Natural killer cell (primary cell): ENCODE measurements at regions not wholly inside any gene's neighbourhood (a gene's known extent, or its start where the extent isn't known, plus 50 kb on each side); places are given as distances from the start of the nearest gene placed in this dataset.

Experiments used
- ATAC-seq, 3 donors: fragments of 150-1000 bp in 2 of 3; fragments of 200-7000 bp in 1 of 3; cut with Tn5 transposase; 1 replicate in 1 of 3; 2 replicates in 2 of 3; pipeline ENCODE4 v1.10.0; 2021; ENCODE audit warnings: mild to moderate bottlenecking in 2 of 3, moderate library complexity in 2 of 3
- DNase-seq, 2 donors: peaks; one replicate each; pipeline versions ENCODE4 v3.0.0 to v3.0.0-alpha.2; 2013 to 2021; ENCODE audit warnings: mixed read lengths in 1 of 2
- H3K27ac ChIP-seq: one replicate; pipeline ENCODE4 v1.5.1; 2013; ENCODE audit warnings: mild to moderate bottlenecking, low read length
- H3K27me3 ChIP-seq: one replicate; pipeline ENCODE4 v1.6.1; 2013; ENCODE audit warnings: low read length; ENCODE audit not compliant: control insufficient read depth, insufficient read depth
- H3K36me3 ChIP-seq: one replicate; pipeline ENCODE4 v1.6.1; 2013; ENCODE audit warnings: low read length; ENCODE audit not compliant: control insufficient read depth, insufficient read depth
- H3K4me1 ChIP-seq: one replicate; pipeline ENCODE4 v1.6.1; 2013; ENCODE audit warnings: low read length; ENCODE audit not compliant: control insufficient read depth, insufficient read depth
- H3K4me3 ChIP-seq: one replicate; pipeline ENCODE4 v1.5.1; 2013; ENCODE audit warnings: low read length
- H3K9me3 ChIP-seq: one replicate; pipeline ENCODE4 v1.6.1; 2013; ENCODE audit warnings: low read length; ENCODE audit not compliant: control insufficient read depth, insufficient read depth
- H3K27ac Mint-ChIP-seq, 2 donors: one replicate each; pipeline ENCODE4 v1.8.0; 2022; ENCODE audit warnings: mild to moderate bottlenecking in 2 of 2, mixed read lengths in 2 of 2, moderate library complexity in 1 of 2
- H3K27me3 Mint-ChIP-seq, 2 donors: one replicate each; pipeline ENCODE4 v1.8.0; 2022; ENCODE audit warnings: low read depth in 2 of 2, mixed read lengths in 2 of 2
- H3K36me3 Mint-ChIP-seq: one replicate; pipeline ENCODE4 v1.8.0; 2022; ENCODE audit warnings: mixed read lengths
- H3K4me1 Mint-ChIP-seq, 2 donors: one replicate each; pipeline ENCODE4 v1.8.0; 2022; ENCODE audit warnings: mixed read lengths in 2 of 2
- H3K4me3 Mint-ChIP-seq: one replicate; pipeline ENCODE4 v1.8.0; 2022; ENCODE audit warnings: mild to moderate bottlenecking, moderate library complexity, mixed read lengths
- H3K9me3 Mint-ChIP-seq, 2 donors: one replicate each; pipeline ENCODE4 v1.8.0; 2022; ENCODE audit warnings: mixed read lengths in 2 of 2
- CTCF ChIP-seq: fragments of 200-600 bp; IDR thresholded peaks from one replicate; pipeline ENCODE4 v1.8.0; 2022; ENCODE audit warnings: antibody characterized with exemption
- WGBS: methylation state at CpG from one replicate; pipeline ENCODE4 v1.1.7; 2013; ENCODE audit warnings: missing lambda C conversion rate; ENCODE audit not compliant: insufficient coverage; 5-methylcytosine and 5-hydroxymethylcytosine counted together
- intact Hi-C: fragments of 100-400 bp; cut with micrococcal nuclease; formaldehyde crosslinking; loops from one replicate; pipeline ENCODE4 v1.14.2; 2022

DNA sequence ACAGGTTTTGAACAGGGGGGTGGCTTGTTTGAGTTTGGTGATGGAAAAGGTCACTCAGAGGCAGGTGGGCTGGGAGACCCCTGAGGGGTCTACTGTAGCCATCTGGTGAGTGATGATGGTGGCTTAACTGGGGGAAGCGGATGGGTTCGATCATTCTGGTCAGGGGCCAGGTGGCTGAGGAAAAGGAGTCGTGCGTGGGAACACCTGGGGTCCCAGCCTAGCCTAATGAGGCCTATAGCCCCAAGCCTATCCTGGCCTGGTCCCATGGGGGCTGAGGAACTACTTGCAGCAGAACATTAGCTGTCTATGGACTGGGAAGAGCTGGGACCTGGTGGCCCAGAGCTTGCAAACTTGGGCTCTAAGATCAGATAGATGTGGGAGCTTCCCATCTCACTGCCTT lies 158.4 kb upstream of the MYL2 start:
- Mint-ChIP-seq H3K4me3 (no peak overlapping the region), H3K9me3 (no peaks in the 10 kb centered on the region), H3K27ac (no peak overlapping the region), H3K27me3 (peaks cover 20 to 27% of the 10 kb centered on the region in 2 donors), H3K4me1 (no peaks in the 10 kb centered on the region), H3K36me3 (no peaks in the 10 kb centered on the region)
- H3K27ac ChIP-seq, result no peak overlapping the region
- intact Hi-C loops, result no loop called here
- ATAC-seq (no peak), DNase-seq (no peak)
- no peaks in the 10 kb centered on the region for H3K9me3 ChIP-seq
- no peaks in the 10 kb centered on the region for H3K36me3 ChIP-seq
- no peaks in the 10 kb centered on the region for H3K4me1 ChIP-seq
- H3K4me3 ChIP-seq, result no peak overlapping the region
- 90% methylated on average over 4 of the region's 4 CpGs for WGBS
- TF ChIP-seq CTCF, result no peak
- H3K27me3 ChIP-seq, result no peaks in the 10 kb centered on the region

DNA sequence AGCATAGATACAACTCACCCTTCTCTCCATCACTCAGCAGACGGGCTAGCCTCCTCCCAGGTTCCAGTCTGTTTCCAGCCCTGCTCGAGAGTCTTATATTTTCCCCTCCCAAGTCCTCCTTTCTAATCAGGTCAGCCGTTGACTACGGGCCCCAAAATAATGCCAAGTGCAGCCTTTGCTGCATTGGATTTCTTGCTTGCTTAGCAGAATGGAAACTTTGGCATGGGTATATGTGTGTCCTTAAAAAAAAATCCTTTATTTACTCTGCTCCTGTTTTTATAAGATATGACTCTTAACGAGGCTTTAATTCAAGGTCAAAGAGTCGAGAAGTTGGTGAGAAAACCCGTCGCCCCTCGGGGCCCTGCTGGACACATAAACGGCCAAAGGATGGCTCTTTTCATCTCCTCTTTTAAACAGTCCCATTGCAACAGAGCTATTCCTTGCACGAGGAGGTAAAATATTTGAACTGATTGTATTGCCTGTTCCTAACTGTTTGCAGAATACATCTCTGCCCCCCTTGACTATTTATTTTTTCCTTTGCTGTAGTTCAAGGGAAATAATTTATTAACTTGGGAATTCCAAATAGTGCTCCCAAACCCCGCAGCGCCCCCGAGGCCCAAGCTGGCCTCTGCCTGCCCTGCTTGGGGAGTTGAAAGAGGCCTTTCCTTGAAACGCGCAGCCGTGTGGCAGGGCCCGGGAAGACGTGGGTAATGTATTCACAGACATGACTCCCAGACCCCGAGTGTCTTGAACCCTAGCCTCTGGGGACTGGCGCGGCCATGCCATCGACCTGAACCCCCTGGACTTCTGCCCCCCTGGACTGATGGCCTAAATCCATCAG lies 156.5 kb upstream of the MYL2 start:
- no peak for TF ChIP-seq CTCF
- ATAC-seq (no peak), DNase-seq (no peak)
- intact Hi-C loops, result no loop called here
- peaks cover 11 to 18% of the 10 kb centered on the region in 2 donors for H3K27me3 Mint-ChIP-seq
- no peak overlapping the region for H3K27ac Mint-ChIP-seq
- Histone ChIP-seq H3K27me3 (no peaks in the 10 kb centered on the region), H3K36me3 (no peaks in the 10 kb centered on the region), H3K27ac (no peak overlapping the region), H3K9me3 (no peaks in the 10 kb centered on the region), H3K4me3 (no peak overlapping the region), H3K4me1 (no peaks in the 10 kb centered on the region)
- H3K36me3 Mint-ChIP-seq, result no peaks in the 10 kb centered on the region
- H3K4me3 Mint-ChIP-seq, result no peak overlapping the region
- no peaks in the 10 kb centered on the region for H3K9me3 Mint-ChIP-seq
- 88% methylated on average over 23 of the region's 23 CpGs for WGBS
- H3K4me1 Mint-ChIP-seq, result no peaks in the 10 kb centered on the region

DNA sequence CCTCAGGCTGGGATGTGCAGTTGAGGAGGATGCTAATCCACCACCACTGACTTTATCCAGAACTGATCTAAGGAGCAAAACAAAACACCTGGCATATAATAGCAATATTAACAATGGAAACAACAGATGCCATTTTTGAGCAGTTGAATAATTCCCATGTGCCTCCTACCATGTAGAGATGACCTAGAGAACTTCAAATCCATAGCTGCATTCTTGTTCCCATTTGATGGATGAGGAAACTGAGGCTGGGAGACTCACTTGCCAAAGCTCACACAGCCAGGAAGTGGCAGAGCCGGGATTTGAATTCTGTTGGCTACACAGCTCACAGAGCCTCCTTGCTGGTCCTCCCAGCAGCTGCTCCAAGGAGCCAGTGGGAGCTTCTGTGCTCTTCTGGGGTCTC lies 155.8 kb upstream of the MYL2 start:
- WGBS, result 84% methylated on average over 1 of the region's 1 CpG

More for the DNA sequence above, 155.8 kb upstream of the MYL2 start:
- H3K4me3 ChIP-seq, result no peak overlapping the region
- no peaks in the 10 kb centered on the region for H3K9me3 ChIP-seq
- H3K4me1 ChIP-seq, result no peaks in the 10 kb centered on the region
- no peaks in the 10 kb centered on the region for H3K4me1 Mint-ChIP-seq
- no peaks in the 10 kb centered on the region for H3K36me3 Mint-ChIP-seq
- no peak for ATAC-seq
- intact Hi-C loops, result no loop called here
- H3K27ac Mint-ChIP-seq, result no peak overlapping the region
- no peak for TF ChIP-seq CTCF
- peaks cover 9 to 18% of the 10 kb centered on the region in 2 donors for H3K27me3 Mint-ChIP-seq
- H3K36me3 ChIP-seq, result no peaks in the 10 kb centered on the region
- no peak for DNase-seq
- H3K27ac ChIP-seq, result no peak overlapping the region
- H3K27me3 ChIP-seq, result no peaks in the 10 kb centered on the region
- no peaks in the 10 kb centered on the region for H3K9me3 Mint-ChIP-seq
- no peak overlapping the region for H3K4me3 Mint-ChIP-seq
